Astrocyte (in vitro differentiated cells and primary cell): ENCODE measurements at regions not wholly inside any gene's neighbourhood (a gene's known extent, or its start where the extent isn't known, plus 50 kb on each side); places are given as distances from the start of the nearest gene placed in this dataset.

Experiments used
- EZH2 ChIP-seq: IDR thresholded peaks from 2 replicates; pipeline ENCODE4 v1.6.1; 2012; ENCODE audit warnings: mild to moderate bottlenecking, low read length, inconsistent platforms; ENCODE audit not compliant: insufficient read depth
- TF ChIP-seq, protein P1 (sequence below): IDR thresholded peaks from 2 replicates; pipeline ENCODE4 v1.5.1; 2011; ENCODE audit warnings: low read depth, mild to moderate bottlenecking, inconsistent platforms, low read length, moderate library complexity; ENCODE audit not compliant: insufficient read depth

DNA sequence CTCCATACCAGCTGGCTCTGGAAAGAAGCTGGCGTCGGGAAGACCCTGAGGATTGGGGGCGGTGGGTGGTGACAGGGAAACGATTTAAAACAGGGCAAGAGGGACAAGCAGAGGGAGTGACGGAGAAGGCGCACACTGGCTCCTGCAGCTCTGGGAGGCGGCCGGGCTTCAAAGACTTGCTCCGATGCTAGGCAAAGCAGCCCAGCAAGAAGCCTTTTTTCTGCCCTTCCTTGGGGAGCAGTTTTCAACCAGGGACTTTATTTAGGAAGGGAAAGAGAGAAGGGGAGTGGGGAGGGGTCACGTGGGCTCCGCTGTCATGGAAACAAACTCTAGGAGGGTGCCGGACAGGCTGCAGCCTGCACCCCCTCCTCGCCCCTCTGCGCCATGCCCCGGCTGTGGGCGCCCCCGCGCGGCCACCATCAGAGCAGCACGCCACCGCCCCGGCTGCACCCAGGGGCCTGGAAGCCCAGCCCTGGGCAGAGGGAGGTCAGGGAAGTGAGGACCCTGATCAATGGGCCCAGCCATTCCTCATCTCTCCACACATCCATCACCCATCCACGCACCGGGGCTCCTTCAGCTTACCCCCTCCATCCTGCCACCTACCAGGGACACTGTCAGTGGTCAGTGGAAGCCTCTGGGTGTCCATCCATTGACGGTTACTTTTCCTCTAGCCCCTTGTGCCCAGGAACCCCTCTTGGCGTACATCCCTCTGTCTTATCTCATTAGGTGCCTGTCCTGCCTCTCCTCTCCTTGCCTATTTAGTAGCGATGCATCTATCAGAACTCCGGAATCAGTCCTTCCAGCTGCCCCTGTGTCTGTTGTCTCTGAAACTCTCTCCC is 66.6 kb upstream of the CCDC167 start:
- TF ChIP-seq, protein P1, sequence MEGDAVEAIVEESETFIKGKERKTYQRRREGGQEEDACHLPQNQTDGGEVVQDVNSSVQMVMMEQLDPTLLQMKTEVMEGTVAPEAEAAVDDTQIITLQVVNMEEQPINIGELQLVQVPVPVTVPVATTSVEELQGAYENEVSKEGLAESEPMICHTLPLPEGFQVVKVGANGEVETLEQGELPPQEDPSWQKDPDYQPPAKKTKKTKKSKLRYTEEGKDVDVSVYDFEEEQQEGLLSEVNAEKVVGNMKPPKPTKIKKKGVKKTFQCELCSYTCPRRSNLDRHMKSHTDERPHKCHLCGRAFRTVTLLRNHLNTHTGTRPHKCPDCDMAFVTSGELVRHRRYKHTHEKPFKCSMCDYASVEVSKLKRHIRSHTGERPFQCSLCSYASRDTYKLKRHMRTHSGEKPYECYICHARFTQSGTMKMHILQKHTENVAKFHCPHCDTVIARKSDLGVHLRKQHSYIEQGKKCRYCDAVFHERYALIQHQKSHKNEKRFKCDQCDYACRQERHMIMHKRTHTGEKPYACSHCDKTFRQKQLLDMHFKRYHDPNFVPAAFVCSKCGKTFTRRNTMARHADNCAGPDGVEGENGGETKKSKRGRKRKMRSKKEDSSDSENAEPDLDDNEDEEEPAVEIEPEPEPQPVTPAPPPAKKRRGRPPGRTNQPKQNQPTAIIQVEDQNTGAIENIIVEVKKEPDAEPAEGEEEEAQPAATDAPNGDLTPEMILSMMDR = peak; percentile 44
- TF ChIP-seq EZH2 = no peak
